ENCODE measurements at regions not wholly inside any gene's neighbourhood (a gene's known extent, or its start where the extent isn't known, plus 50 kb on each side); places are given as distances from the start of the nearest gene placed in this dataset.
"Not testable (repeated sequence)": the region's sequence is repeated elsewhere in the genome, so short reads cannot be mapped to it uniquely, and the experiment has no call there.

DNA sequence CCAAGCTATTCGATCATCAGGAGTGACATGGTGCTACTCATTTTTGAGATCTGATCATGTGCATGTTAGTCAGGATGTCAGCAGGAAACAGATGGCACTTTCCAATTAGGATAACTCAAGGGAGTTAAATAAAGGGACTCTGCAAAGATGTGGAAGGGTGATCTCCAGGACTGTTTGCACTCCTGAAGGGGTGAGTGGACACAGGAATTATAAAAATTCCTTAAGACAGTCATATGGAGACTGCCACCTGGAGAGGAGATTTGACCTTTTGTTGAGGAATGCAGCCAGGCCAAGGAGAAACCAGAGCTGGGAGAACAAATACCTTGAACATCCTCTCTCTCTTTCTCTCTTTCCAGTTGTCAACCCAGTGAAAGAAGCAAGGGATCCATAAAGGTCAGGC lies 189.1 kb downstream of the GABRG2 start:
- DNase-seq: no peak
- intact Hi-C loops (cut with DNase I; ENCODE audit: low total_unique reads): no loop called here

DNA sequence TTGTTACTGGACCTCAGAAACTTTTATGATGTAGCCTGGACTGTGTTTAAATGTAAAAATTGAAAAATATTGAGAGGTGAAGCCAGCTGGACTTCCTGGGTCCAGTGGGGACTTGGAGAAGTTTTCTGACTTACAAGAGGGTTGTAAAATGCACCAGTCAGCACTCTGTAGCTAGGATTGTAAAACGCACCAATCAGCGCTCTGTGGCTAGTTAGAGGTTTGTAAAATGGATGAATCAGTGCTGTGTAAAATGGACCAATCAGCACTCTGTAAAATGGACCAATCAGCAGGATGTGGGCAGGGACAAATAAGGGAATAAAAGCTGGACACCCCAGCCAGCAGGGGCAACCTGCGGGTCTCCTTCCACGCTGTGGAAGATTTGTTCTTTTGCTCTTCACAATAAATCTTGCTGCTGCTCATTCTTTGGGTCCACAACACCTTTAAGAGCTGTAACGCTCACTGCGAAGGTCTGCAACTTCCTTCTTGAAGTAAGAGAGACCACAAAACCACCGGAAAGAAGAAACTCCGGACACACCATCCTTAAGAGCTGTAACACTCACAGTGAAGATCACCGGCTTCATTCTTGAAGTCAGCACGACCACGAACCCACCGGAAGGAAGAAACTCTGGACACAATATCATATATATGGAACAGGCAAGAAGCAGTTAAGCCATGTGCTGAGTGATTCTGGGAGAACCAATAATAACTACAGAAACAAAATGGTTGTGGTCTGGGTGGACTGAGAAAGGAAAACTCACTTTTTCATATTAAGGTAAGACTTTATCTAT lies 201.3 kb downstream of the GABRG2 start:
- Histone ChIP-seq H3K4me1 (no peaks in the 10 kb centered on the region), H3K4me3 (no peak overlapping the region), H3K27me3 (no peaks in the 10 kb centered on the region), H3K36me3 (no peaks in the 10 kb centered on the region), H3K27ac (no peak overlapping the region), H3K9me3 (no peaks in the 10 kb centered on the region)
- DNase-seq: no peak
- TF ChIP-seq, protein P1, sequence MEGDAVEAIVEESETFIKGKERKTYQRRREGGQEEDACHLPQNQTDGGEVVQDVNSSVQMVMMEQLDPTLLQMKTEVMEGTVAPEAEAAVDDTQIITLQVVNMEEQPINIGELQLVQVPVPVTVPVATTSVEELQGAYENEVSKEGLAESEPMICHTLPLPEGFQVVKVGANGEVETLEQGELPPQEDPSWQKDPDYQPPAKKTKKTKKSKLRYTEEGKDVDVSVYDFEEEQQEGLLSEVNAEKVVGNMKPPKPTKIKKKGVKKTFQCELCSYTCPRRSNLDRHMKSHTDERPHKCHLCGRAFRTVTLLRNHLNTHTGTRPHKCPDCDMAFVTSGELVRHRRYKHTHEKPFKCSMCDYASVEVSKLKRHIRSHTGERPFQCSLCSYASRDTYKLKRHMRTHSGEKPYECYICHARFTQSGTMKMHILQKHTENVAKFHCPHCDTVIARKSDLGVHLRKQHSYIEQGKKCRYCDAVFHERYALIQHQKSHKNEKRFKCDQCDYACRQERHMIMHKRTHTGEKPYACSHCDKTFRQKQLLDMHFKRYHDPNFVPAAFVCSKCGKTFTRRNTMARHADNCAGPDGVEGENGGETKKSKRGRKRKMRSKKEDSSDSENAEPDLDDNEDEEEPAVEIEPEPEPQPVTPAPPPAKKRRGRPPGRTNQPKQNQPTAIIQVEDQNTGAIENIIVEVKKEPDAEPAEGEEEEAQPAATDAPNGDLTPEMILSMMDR (IDR thresholded peaks at IDR 0.05): no peak
- intact Hi-C loops (cut with DNase I; ENCODE audit: low total_unique reads): no loop called here

More for the DNA sequence above, 189.1 kb downstream of the GABRG2 start:
- Histone ChIP-seq H3K27me3 (no peaks in the 10 kb centered on the region), H3K27ac (no peak overlapping the region), H3K4me1 (no peaks in the 10 kb centered on the region), H3K36me3 (no peaks in the 10 kb centered on the region), H3K9me3 (no peaks in the 10 kb centered on the region), H3K4me3 (no peak overlapping the region)
- TF ChIP-seq, protein P1 (IDR thresholded peaks at IDR 0.05): no peak

DNA sequence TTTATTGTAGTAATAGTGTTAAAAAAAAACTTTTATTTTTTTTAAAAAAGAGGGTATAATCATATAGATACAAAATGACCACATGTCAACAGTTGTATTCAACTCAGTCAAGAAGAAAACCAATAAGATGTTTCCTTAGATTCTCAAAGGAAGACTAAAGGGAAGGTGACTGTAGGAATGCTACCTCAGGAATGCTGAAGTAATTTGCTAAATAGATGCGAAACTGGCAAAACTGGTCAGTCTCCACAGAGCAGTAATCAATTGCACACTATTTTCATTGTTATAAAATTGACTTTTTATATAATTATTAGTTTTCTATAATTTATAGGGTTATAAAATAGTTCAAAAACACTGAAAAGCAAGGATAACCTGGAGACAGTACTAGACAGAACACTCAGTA lies 204.8 kb downstream of the GABRG2 start:
- no peak overlapping the region for H3K4me3 ChIP-seq
- H3K4me1 ChIP-seq: no peaks in the 10 kb centered on the region
- intact Hi-C loops (cut with DNase I; ENCODE audit: low total_unique reads): no loop called here
- H3K27ac ChIP-seq: no peak overlapping the region
- no peaks in the 10 kb centered on the region for H3K36me3 ChIP-seq
- no peaks in the 10 kb centered on the region for H3K9me3 ChIP-seq
- no peaks in the 10 kb centered on the region for H3K27me3 ChIP-seq
- TF ChIP-seq, protein P1 (IDR thresholded peaks at IDR 0.05): no peak
- DNase-seq: no peak

DNA sequence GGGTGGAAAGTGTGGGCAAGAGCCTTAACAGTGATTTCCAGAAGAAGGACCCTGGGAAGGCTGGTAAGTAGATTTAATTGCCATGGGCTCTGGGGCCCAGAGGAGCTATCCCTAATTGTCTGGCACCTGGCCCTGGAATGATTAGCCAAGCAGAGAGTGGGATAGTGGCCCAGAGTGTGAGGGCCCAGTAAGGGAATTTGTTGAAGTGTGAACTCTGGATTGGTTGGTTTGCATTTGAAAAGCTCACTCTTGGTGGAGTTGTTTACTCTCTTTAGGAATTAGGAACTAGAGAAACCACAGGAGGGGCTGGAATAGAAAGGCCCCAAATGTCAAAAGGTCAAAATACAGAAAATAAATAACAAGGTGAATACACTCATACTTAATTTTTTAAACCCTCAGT lies 207.1 kb downstream of the GABRG2 start:
- Histone ChIP-seq H3K36me3 (no peaks in the 10 kb centered on the region), H3K27ac (no peak overlapping the region), H3K9me3 (no peaks in the 10 kb centered on the region), H3K27me3 (no peaks in the 10 kb centered on the region), H3K4me1 (no peaks in the 10 kb centered on the region), H3K4me3 (no peak overlapping the region)
- no peak for DNase-seq
- TF ChIP-seq, protein P1 (IDR thresholded peaks at IDR 0.05): no peak
- intact Hi-C loops (cut with DNase I; ENCODE audit: low total_unique reads): no loop called here

DNA sequence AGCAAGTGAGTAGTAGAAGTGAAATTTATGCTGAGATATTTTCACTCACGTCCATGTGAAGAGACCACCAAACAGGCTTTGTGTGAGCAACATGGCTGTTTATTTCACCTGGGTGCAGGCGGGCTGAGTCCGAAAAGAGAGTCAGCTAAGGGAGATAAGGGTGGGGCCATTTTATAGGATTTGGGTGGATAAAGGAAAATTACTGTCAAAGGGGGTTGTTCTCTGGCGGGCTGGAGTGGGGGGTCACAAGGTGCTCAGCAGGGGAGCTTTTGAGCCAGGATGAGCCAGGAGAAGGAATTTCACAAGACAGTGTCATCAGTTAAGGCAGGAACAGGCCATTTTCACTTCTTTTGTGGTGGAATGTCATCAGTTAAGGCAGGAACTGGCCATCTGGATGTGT lies 207.8 kb downstream of the GABRG2 start:
- intact Hi-C loops (cut with DNase I; ENCODE audit: low total_unique reads): not testable (repeated sequence)

DNA sequence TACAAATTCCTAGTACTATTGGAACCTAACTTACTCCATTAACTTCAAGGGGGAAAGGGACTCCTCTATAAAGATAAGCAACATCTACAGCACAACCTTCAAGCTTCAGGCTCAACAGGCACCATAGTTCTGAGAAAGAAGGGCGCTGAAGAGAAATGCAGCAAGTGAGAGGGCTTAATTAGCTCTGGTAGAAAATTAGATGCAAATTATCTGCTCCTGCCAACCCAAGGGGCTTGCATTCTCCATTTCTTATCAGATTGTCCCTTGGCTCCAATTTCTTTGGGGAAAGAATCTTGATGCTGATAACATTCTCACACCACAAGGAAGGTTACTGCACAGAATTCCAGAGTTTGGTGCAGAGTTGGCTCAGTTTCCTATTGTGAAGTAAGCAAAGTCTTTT lies 214.6 kb downstream of the GABRG2 start:
- H3K27ac ChIP-seq: no peak overlapping the region
- TF ChIP-seq, protein P1 (IDR thresholded peaks at IDR 0.05): no peak
- intact Hi-C loops (cut with DNase I; ENCODE audit: low total_unique reads): no loop called here
- no peaks in the 10 kb centered on the region for H3K4me1 ChIP-seq
- no peak overlapping the region for H3K4me3 ChIP-seq
- no peaks in the 10 kb centered on the region for H3K36me3 ChIP-seq
- DNase-seq: no peak
- no peaks in the 10 kb centered on the region for H3K9me3 ChIP-seq
- no peaks in the 10 kb centered on the region for H3K27me3 ChIP-seq

More for the DNA sequence above, 207.8 kb downstream of the GABRG2 start:
- H3K4me1 ChIP-seq, H3K36me3 ChIP-seq, H3K27me3 ChIP-seq, H3K9me3 ChIP-seq, DNase-seq, H3K27ac ChIP-seq, H3K4me3 ChIP-seq: not testable (repeated sequence)
